MM.1S (cell line): ENCODE measurements at regions not wholly inside any gene's neighbourhood (a gene's known extent, or its start where the extent isn't known, plus 50 kb on each side); places are given as distances from the start of the nearest gene placed in this dataset.

Source experiments
- CTCF ChIP-seq: fragments of 300-600 bp; sonication (generic); IDR thresholded peaks from 2 replicates; pipeline ENCODE4 v1.5.1; 2016; ENCODE audit warnings: antibody characterized with exemption, low read length, mixed read lengths
- EZH2 ChIP-seq: fragments of 300-600 bp; sonication (generic); optimal IDR thresholded peaks from 2 replicates; pipeline ENCODE3; 2017; ENCODE audit warnings: low read depth, mild to moderate bottlenecking, antibody characterized with exemption, low read length, mixed read lengths
- EZH2phosphoT487 ChIP-seq: fragments of 300-600 bp; sonication (generic); IDR thresholded peaks from 2 replicates; pipeline ENCODE4 v1.6.1; 2018; ENCODE audit warnings: antibody characterized with exemption, low read length

- TF ChIP-seq CTCF: no peak
- TF ChIP-seq EZH2: no peak
- no peak for TF ChIP-seq EZH2phosphoT487
These were observed 123.1 kb upstream of the GPR12 start for GRCh38 chr13:26883613-26884257.
